DMS 273 (cell line): ENCODE measurements at regions not wholly inside any gene's neighbourhood (a gene's known extent, or its start where the extent isn't known, plus 50 kb on each side); places are given as distances from the start of the nearest gene placed in this dataset.

Experiments used
- DNase-seq: peaks from one replicate; lab custom pipeline; 2025; ENCODE audit not compliant: unreplicated experiment; lab: John Stamatoyannopoulos, UW

- DNase-seq, result no peak
Observed at GRCh38 chr18:57243624-57244179, 96.8 kb downstream of the BOD1L2 start.

DNA sequence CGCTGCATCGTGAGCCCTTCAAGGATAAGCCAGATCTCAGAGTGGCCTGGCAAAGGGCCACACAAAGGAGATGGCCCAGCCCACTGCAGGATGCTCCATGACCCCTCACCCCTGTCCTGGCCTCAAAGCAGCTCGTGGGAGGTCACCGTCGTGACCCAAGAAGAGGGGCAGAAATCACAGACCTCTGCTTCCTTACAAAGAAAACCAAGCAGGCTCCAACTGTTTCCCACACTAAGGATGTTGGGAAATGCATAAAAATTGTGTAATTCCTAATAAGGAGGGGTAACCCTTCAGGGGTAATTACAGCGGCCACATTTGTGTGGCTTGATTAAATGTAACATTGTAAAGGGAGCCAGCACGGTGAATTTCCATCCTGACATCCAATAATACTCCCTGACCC is 102.3 kb downstream of the BOD1L2 start:
- DNase-seq, result no peak

- DNase-seq, result no peak
Observed at GRCh38 chr18:57249883-57250282, 102.5 kb upstream of the ST8SIA3 start.

- no peak for DNase-seq
Observed at GRCh38 chr18:57251747-57252146, 100.6 kb upstream of the ST8SIA3 start.

- no peak for DNase-seq
Observed at GRCh38 chr18:57253903-57254302, 98.5 kb upstream of the ST8SIA3 start.

DNA sequence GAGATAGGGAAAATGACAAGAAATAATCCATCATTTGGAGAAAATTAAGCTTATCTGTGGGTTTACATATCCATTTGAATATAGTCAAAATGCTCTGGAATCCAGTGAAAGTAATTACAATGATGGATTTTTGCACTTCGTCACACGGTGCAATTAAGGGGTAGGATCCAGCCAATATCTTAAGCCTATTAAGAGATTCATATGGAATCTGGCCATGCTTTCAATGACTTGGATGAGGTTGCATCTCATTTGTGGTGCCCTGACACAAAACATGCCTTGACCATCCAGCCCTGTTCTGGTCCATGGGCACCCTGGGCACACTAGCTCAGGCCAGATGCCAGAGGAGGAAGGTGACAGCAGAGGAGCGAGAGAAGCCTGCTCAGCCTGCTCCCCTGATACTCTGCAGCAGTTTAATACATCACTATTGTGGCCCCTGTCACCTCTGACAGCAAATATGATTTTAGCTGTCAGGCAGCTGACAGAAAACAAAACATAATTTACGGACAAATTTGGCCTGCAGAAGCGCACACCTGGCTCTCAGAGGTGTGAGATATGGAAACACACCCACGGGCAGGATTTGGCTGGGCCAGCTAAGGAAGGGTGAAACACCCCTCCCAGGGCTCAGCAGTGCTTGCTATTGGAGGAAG is 94.1 kb upstream of the ST8SIA3 start:
- no peak for DNase-seq

DNA sequence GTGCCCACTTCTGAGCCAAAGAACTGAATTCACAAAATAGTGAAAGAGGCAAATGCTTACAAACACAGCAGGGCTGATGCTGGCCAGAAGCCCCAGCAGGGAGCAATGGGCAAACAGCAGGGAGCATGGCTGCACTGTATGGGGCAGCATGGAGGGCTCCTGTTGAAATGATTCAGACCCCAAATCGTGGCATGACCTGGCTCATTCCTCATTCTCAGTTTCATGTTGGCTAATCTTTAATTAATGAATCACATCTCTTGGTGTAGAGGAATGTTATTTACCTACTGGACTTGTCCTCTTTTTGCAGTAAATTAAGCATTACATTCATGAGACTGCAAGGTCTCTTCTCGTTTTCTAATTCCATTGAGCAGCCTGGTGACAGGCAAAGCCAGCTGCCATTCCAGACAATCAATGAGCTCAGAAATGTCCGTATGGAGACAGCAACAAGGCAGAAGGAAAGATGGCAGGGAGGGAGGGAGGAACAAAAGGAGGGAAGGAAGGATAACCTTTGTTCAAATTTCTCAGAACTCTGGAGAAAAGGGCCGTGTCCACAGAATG is 84.9 kb upstream of the ST8SIA3 start:
- DNase-seq, result no peak

DNA sequence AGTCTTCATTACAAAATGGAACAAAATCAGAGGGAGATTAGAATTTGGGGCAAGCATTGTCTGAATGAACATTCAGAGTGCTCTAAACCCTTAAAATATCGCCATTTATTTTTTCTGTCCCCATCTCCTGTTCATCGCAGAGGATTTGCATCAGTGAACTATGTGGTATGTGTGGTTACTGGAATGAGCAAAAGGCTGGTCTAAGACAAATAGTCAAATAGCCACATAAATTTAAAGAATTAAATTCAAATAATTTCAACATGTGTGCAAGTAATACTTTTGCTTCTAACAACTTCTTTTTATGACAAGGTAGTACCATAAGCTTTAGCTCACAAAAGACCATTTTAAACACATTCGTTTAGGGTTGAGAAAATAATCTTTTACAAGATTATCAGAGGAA is 82.6 kb upstream of the ST8SIA3 start:
- DNase-seq, result no peak

- DNase-seq, result no peak
Observed at GRCh38 chr18:57270156-57270555, 82.2 kb upstream of the ST8SIA3 start.

DNA sequence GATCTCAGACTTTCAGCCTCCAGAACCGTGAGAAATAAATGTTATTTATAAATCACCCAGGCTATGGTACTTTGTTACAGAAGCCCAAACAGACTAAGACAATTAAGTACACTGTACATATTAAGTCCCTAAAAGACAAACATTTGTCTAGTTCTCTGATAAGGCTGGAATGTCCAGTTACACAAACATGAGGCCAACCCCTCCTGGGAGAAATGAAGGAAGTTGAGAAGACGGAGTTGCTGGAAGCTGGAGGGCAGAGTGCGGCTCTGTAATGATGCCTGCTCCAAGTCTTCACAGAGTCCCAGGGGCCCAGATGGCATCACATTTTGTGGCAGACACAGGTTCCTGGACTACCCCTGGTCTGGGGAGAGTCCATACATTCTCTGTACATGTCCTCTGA is 79.2 kb upstream of the ST8SIA3 start:
- DNase-seq, result no peak

DNA sequence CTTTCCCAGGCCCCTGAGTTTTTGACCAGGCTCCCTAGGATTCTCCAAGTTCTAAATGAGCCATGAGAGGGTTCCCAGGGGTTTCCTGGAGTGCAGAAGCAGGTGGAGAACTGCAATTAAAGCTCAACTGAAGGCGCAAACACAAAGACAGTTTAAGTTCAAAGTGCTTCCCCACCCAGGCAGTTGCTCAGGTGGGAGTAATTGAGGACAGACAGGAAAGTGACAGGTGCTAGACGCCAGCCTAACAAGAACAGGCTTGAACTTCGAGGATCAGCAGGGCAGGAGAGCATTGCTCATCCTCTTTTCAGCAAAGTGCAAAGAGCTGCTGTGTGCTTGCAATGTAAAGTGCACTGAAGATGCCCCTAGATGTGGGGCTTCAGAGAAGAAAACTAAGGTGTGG is 77.2 kb upstream of the ST8SIA3 start:
- DNase-seq, result no peak

- DNase-seq, result no peak
Observed at GRCh38 chr18:57276829-57277228, 75.5 kb upstream of the ST8SIA3 start.

- DNase-seq, result no peak
Observed at GRCh38 chr18:57278933-57279332, 73.4 kb upstream of the ST8SIA3 start.

DNA sequence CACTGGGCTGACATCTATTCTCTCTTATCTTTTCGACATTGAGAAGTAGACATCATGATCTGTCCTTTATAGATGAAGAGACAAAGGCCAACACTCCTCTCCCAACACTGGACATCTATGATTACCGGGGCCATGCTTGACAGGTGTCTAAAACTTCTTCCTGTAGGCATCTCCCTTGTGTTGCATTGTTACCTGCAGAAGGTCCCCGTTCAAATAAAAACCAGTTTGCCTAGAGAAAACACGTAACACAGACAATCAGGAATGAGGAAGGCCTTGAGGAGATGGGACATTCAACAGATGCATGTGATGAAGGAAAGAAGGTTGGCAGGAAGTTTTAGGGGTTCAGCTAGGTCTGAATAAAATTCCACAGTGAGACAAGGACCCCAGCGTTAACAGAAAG is 70.8 kb upstream of the ST8SIA3 start:
- DNase-seq, result no peak

DNA sequence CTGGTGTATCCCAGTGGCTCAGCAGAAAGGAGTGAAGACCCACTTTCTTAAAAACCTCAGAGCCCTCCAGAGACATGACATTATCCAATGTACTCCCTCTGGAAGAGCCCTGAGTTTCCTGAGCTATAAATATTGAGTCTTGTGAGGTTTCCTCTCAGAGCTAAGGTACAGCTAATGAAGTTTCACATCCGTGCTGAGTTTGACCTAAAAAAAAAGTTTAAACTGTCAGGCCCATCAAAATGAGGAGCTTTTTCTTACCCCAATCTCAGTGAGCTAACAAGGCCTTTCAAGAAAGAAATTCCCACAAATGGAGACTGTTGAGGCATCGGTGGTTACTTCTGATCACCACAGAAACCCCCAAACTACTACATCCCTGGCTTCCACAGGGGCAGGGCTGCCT is 65.4 kb upstream of the ST8SIA3 start:
- no peak for DNase-seq

DNA sequence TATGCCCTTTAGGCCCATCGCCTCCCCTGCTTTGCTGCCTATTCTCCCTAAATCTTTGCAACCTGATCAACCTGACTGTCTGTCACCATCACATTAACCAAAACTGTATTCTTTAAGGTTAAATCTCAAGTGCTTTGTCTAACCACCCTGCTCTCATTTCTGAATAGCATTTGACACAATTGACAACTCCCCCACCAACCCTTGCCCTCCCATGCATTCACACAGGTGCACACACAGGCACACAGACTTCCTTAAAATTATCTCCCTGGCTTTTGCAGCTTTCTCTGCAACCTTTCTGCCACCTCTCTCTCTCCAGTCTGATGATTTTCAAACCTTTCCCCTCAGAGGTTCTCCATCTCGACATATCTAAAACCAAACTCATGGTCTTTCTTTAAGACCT is 64.6 kb upstream of the ST8SIA3 start:
- no peak for DNase-seq

DNA sequence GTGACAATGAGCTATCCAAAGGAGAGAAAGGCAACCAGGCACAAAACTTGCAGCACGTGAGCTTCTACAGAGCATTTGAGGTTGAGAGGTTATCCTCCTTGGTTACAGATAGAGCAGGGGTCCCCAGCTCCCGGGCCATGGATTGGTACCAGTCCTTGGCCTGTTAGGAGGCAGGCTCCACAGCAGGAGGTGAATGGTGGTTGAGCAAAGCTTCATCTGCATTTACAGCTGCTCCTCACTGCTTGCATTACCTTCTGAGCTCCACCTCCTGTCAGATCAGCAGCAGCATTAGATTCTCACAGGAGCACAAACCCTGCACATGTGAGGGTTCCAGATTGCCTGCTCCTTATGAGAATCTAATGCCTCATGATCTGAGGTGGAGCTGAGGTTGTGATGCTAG is 57.8 kb upstream of the ST8SIA3 start:
- no peak for DNase-seq

- no peak for DNase-seq
Observed at GRCh38 chr18:57296336-57296735, 56.0 kb upstream of the ST8SIA3 start.

DNA sequence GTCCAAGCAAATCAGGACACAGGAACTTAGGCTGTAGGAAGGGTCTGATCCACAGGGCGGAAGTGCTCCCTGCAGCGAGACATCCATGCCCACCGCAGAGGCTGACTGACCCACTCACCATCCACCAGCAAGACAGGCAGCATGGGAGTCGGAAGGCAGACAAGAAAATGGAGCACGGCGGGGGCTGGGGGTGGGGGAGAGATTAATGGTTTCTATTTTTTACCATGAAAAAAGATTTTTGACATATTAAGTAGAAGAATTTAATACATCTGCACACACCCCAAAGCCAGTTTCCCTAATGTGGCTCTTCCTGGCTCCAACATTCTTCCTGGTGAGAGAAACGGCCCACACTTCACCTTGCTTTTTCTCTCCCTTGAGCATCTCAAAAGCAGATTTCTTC is 55.1 kb upstream of the ST8SIA3 start:
- no peak for DNase-seq

DNA sequence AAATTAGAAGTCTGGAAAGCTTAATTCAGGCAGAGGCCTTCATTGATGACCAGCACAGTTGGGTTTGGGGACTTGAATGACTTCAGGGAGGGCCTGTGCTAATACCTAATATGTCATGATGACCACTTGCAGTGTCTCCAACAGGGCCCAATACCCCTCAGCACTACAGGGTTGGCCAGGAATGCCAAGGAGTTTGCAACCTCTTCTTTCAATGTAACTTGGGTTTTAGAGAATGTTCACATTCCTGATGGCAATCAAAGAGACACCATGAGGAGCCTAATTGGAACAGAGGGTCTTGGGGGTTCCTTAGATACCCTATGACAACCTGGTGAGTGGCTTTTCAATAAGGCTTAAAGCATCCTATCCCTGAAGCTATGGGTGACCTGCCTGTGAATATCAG is 52.4 kb upstream of the ST8SIA3 start:
- no peak for DNase-seq

- DNase-seq, result peak; percentile 2
Observed at GRCh38 chr18:57301573-57302559, 50.5 kb upstream of the ST8SIA3 start.
